ENCODE measurements at regions not wholly inside any gene's neighbourhood (a gene's known extent, or its start where the extent isn't known, plus 50 kb on each side); places are given as distances from the start of the nearest gene placed in this dataset.
A peak's percentile ranks its signal among the peaks of the same experiment; 100 is the strongest.
"Not testable (repeated sequence)": the region's sequence is repeated elsewhere in the genome, so short reads cannot be mapped to it uniquely, and the experiment has no call there.

DNA sequence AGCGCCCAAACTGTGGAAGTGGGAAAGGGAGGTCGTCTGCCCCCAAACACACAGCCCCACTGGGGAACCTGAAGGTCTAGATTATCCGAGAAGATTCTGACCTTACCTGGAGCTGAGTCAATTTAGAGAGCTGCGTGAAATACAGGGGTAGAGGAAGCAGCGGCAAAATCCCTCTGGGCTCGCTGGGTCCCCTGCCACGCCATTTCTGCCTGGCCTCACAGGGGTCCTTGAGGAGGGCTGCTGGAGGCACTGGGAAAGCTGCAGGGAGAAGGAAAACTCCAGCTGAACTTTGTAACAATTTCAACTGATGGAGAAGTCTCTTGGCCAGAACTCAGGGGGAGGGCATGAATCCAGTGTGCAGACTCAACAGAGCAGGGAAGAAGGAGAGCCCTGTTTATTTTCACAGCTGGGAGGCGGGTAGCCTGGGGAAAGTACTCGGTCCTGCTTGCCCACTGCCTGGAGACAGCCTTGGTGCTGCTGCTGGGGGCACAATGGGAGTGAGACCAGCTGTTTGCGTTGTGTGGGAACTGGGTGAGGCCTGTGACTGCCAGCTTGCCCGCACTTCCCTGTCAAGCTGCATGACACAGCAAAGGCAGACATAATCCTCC is 93.2 kb upstream of the MAPK10 start:
- peak overlapping the region; percentile 38 to 77 for H3K4me3 ChIP-seq
- DNase-seq (ENCODE audit: low spot score in 2 of 2): no peak
- H3K4me1 ChIP-seq: no peaks in the 10 kb centered on the region
- H3K9me3 ChIP-seq: no peaks in the 10 kb centered on the region
- no peaks in the 10 kb centered on the region for H3K27me3 ChIP-seq
- intact Hi-C loops (cut with DNase I): no loop called here
- peak overlapping the region; percentile 61 to 87 for H3K27ac ChIP-seq
- H3K36me3 ChIP-seq: no peaks in the 10 kb centered on the region
- TF ChIP-seq, protein P1, sequence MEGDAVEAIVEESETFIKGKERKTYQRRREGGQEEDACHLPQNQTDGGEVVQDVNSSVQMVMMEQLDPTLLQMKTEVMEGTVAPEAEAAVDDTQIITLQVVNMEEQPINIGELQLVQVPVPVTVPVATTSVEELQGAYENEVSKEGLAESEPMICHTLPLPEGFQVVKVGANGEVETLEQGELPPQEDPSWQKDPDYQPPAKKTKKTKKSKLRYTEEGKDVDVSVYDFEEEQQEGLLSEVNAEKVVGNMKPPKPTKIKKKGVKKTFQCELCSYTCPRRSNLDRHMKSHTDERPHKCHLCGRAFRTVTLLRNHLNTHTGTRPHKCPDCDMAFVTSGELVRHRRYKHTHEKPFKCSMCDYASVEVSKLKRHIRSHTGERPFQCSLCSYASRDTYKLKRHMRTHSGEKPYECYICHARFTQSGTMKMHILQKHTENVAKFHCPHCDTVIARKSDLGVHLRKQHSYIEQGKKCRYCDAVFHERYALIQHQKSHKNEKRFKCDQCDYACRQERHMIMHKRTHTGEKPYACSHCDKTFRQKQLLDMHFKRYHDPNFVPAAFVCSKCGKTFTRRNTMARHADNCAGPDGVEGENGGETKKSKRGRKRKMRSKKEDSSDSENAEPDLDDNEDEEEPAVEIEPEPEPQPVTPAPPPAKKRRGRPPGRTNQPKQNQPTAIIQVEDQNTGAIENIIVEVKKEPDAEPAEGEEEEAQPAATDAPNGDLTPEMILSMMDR (IDR thresholded peaks at IDR 0.05): no peak

DNA sequence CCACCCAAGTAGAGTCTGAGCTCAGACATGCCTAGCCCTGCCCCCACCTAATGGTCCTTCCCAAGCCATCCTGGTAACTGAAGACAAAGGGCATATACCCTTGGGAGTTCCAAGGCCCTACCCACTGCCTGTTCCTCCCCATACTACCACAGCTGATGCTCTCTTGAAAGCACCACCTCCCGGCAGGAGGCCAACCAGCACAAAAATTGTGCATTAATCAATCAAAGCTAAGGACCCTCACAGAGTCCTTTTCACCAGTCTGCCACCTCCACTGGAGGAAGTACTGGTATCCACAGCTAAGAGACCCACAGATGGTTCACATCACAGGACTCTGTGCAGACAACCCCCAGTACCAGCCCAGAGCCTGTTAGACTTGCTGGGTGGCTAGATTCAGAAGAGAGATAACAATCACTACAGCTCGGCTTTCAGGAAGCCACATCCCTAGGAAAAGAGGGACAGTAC is 93.8 kb upstream of the MAPK10 start:
- H3K27me3 ChIP-seq; intact Hi-C loops (cut with DNase I); H3K4me1 ChIP-seq; DNase-seq (ENCODE audit: low spot score in 2 of 2); H3K36me3 ChIP-seq; H3K9me3 ChIP-seq: not testable (repeated sequence)
- peak overlapping the region; percentile 61 to 87 for H3K27ac ChIP-seq
- peak overlapping the region in 1 of 2 donors; percentile 77 for H3K4me3 ChIP-seq

DNA sequence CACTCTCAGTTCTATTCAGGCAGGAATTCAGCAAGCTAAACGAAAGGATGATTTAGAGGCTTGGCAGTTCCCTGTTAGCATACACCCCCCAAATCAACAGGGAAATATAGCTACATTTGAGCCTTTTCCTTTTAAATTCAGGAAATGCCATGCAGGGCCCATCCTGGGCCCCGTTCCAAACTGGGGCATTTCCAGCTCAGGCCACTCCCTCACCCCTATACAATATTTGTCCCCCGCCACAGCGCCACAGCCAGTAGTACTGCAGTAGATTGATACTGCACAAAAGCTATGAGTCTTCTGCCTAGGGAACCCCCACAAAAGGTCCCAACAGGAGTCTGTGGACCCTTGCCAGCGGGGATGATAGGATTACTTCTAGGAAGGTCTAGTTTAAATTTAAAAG is 102.0 kb upstream of the MAPK10 start:
- no peak overlapping the region for H3K27ac ChIP-seq
- no peaks in the 10 kb centered on the region for H3K36me3 ChIP-seq
- no peak for DNase-seq (ENCODE audit: low spot score in 2 of 2)
- TF ChIP-seq, protein P1 (IDR thresholded peaks at IDR 0.05): no peak
- intact Hi-C loops (cut with DNase I): no loop called here
- H3K9me3 ChIP-seq: no peaks in the 10 kb centered on the region
- no peak overlapping the region for H3K4me3 ChIP-seq
- no peaks in the 10 kb centered on the region for H3K27me3 ChIP-seq
- no peaks in the 10 kb centered on the region for H3K4me1 ChIP-seq

DNA sequence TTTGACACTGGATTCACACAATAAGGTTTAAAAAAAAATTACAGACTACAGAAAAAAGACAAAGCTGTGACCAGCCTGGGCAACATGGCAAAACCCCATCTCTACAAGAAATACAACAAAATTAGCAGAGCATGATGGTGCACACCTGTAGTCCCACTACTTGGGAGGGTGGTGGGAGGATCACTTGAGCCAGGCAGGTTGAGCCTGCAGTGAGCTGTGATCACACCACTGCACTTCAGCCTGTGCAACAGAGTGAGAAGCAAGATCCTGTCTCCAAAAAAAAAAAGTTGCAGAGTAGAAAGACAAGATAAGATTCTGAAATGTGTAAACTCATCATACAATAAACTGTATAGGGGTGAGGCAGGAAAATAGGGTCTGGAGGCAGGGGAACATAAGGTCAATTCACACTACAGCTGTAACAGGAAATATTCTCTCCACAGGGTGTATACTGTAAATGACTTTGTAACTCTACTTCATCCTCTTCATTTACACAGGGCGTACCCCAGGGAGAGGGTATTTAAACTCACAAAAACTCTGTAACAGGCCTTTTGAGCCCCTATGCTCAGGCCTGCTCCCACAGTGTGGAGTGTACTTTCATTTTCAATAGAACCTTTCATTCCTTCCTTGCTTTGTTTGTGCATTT is 112.6 kb upstream of the MAPK10 start:
- Histone ChIP-seq H3K4me1 (no peaks in the 10 kb centered on the region), H3K27ac (no peak overlapping the region), H3K36me3 (no peaks in the 10 kb centered on the region), H3K4me3 (no peak overlapping the region), H3K27me3 (no peaks in the 10 kb centered on the region), H3K9me3 (no peaks in the 10 kb centered on the region)
- intact Hi-C loops (cut with DNase I): no loop called here
- TF ChIP-seq, protein P1 (IDR thresholded peaks at IDR 0.05): no peak
- DNase-seq (ENCODE audit: low spot score in 2 of 2): no peak

DNA sequence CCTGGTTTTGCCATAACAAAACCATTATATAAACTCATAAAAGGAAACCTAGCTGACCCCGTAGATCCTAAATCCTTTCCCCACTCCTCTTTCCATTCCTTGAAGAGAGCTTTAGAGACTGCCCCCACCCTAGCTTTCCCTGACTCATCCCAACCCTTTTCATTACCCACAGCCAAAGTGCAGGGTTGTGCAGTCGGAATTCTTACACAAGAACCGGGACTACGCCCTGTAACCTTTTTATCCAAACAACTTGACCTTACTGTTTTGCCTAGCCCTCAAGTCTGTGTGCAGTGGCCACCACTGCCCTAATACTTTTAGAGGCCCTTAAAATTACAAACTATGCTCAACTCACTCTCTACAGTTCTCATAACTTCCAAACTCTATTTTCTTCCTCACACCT is 116.0 kb upstream of the PTPN13 start:
- H3K27ac ChIP-seq; H3K27me3 ChIP-seq; intact Hi-C loops (cut with DNase I); DNase-seq (ENCODE audit: low spot score in 2 of 2); H3K4me1 ChIP-seq; H3K4me3 ChIP-seq; H3K36me3 ChIP-seq; H3K9me3 ChIP-seq: not testable (repeated sequence)

DNA sequence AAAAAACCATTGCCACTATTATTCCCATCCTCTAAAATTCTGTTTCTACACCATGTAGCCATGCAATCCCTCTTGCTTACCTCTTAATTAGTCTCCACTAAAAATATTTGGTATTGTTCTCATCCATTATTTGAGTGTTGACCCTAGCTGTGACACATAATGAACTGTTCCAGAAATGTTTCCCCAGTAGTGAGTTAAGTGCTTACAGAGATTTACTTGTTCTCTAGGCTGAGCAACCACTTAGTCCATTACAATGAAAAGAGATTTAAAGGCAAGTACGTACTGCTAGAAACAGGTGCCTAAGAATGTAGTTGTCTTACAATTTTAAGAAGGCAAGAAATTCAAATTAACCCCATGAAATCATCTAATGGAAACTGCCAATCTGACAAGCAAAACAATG is 112.7 kb upstream of the PTPN13 start:
- H3K4me3 ChIP-seq: no peak overlapping the region
- no peaks in the 10 kb centered on the region for H3K36me3 ChIP-seq
- H3K27ac ChIP-seq: no peak overlapping the region
- H3K27me3 ChIP-seq: no peaks in the 10 kb centered on the region
- intact Hi-C loops (cut with DNase I): no loop called here
- H3K4me1 ChIP-seq: no peaks in the 10 kb centered on the region
- TF ChIP-seq, protein P1 (IDR thresholded peaks at IDR 0.05): no peak
- DNase-seq (ENCODE audit: low spot score in 2 of 2): no peak
- H3K9me3 ChIP-seq: no peaks in the 10 kb centered on the region
